K562 (cell line): ENCODE measurements at regions not wholly inside any gene's neighbourhood (a gene's known extent, or its start where the extent isn't known, plus 50 kb on each side); places are given as distances from the start of the nearest gene placed in this dataset.
A peak's percentile ranks its signal among the peaks of the same experiment; 100 is the strongest.

ENCODE experiments used
- ARID2 ChIP-seq: fragments of 450-650 bp; IDR thresholded peaks from 2 replicates; pipeline ENCODE4 v1.6.1; 2017; ENCODE audit warnings: antibody characterized with exemption, mild to moderate bottlenecking
- CHD2 ChIP-seq: IDR thresholded peaks from 2 replicates; pipeline ENCODE4 v1.6.1; 2011; ENCODE audit warnings: low read depth, low read length
- EP400 ChIP-seq: fragments of 450-650 bp; IDR thresholded peaks from 2 replicates; pipeline ENCODE4 v1.6.1; 2017; ENCODE audit warnings: antibody characterized with exemption, mild to moderate bottlenecking, moderate library complexity
- ESRRA ChIP-seq: fragments of 450-650 bp; IDR thresholded peaks from 2 replicates; pipeline ENCODE4 v1.6.1; 2014; ENCODE audit warnings: low read depth, mild to moderate bottlenecking, moderate library complexity, borderline replicate concordance
- HDAC3 ChIP-seq: fragments of 450-650 bp; IDR thresholded peaks from 2 replicates; pipeline ENCODE4 v1.6.1; 2018; ENCODE audit warnings: borderline replicate concordance, mild to moderate bottlenecking, moderate library complexity; ENCODE audit not compliant: partially characterized antibody
- HLTF ChIP-seq: fragments of 450-650 bp; IDR thresholded peaks from 2 replicates; pipeline ENCODE4 v1.6.1; 2016
- HSF4 ChIP-seq: fragments of 250-450 bp; sonication (Bioruptor Pico); IDR thresholded peaks from 2 replicates; pipeline ENCODE4 v2.1.2; 2022; ENCODE audit warnings: mild to moderate bottlenecking, moderate library complexity, borderline replicate concordance
- MED1 ChIP-seq: sonication (generic); formaldehyde crosslinking; IDR thresholded peaks from 2 replicates; pipeline ENCODE4 v1.8.1; 2023; ENCODE audit warnings: missing genetic modification reagents, borderline replicate concordance
- PHTF2 ChIP-seq: fragments of 250-450 bp; sonication (Bioruptor Pico); IDR thresholded peaks from 2 replicates; pipeline ENCODE4 v1.5.0; 2021; ENCODE audit warnings: mild to moderate bottlenecking
- POLR2B ChIP-seq: fragments of 450-650 bp; IDR thresholded peaks from 2 replicates; pipeline ENCODE4 v1.6.1; 2018; ENCODE audit warnings: low read depth; ENCODE audit not compliant: partially characterized antibody
- ZNF232 ChIP-seq: sonication (generic); formaldehyde crosslinking; IDR thresholded peaks from 2 replicates; pipeline ENCODE4 v1.8.0; 2022; ENCODE audit warnings: mild to moderate bottlenecking, missing genetic modification reagents
- ZNF696 ChIP-seq: fragments of 250-450 bp; sonication (Bioruptor Pico); conservative IDR thresholded peaks from 2 replicates; pipeline ENCODE4 v1.4.0; 2020; ENCODE audit warnings: mild to moderate bottlenecking, moderate library complexity
- ZNF707 ChIP-seq: fragments of 250-450 bp; sonication (Bioruptor Pico); conservative IDR thresholded peaks from 2 replicates; pipeline ENCODE4 v1.8.0; 2022; ENCODE audit warnings: inconsistent platforms, mild to moderate bottlenecking, moderate library complexity
- TF ChIP-seq, protein P1 (sequence below): sonication (generic); formaldehyde crosslinking; IDR thresholded peaks from 2 replicates; pipeline ENCODE4 v1.4.0; 2020; ENCODE audit warnings: mild to moderate bottlenecking, missing genetic modification reagents
- TF ChIP-seq, protein P2 (sequence below): fragments of 450-650 bp; IDR thresholded peaks from 2 replicates; pipeline ENCODE4 v1.6.1; 2016; ENCODE audit warnings: mild to moderate bottlenecking, moderate library complexity

DNA sequence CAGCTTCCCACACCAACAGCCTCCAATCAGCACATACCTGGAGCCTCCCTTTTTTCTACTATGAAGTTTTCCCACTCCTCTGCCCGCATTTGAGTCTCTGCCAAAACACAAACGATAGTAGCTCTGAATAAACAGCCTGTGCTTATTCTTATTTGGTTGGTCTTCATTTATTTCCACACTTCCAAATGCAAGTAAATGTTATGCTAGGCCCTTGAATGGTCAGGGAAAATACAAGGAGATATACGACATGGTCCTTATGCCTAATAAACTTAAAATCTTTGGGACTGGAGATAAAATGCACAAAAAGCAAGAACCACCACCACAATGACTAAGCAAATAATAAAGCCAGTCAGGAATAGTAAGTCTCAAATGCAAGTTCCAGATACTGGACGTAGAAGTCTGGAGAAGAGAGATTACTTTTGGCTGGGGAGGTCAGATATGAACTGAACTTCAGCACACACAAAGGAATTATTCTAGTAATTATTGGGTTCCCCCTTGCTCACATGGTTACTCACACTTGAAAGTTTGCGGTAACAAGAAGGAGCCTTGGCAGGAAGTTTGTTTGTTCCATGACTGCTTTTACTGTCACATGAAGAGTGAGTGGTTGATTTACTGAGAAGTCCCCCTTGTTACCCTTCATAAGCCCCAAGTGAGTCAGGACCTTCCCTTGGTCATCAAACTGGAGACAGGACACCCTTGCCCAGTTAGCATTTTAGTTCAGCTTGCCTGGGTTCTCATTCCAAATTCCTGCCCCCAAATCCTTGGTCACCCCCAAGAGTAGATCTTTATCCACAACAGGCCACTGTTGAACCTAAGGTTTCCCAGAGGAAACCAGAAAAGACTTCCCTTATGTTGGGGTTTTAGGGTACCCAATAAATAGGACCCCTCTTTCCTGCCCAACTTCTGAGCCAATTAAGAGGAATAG is 511.2 kb upstream of the JARID2 start (continued):
- TF ChIP-seq, protein P1, sequence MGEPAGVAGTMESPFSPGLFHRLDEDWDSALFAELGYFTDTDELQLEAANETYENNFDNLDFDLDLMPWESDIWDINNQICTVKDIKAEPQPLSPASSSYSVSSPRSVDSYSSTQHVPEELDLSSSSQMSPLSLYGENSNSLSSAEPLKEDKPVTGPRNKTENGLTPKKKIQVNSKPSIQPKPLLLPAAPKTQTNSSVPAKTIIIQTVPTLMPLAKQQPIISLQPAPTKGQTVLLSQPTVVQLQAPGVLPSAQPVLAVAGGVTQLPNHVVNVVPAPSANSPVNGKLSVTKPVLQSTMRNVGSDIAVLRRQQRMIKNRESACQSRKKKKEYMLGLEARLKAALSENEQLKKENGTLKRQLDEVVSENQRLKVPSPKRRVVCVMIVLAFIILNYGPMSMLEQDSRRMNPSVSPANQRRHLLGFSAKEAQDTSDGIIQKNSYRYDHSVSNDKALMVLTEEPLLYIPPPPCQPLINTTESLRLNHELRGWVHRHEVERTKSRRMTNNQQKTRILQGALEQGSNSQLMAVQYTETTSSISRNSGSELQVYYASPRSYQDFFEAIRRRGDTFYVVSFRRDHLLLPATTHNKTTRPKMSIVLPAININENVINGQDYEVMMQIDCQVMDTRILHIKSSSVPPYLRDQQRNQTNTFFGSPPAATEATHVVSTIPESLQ = no peak; the same call in 1 of the 2 replicates
- TF ChIP-seq HSF4 (CRISPR knock-in tag) = peak; percentile 38; the same call in 1 of the 2 replicates
- TF ChIP-seq HDAC3 = peak; percentile 99
- no peak for TF ChIP-seq ZNF232 (CRISPR knock-in tag)
- TF ChIP-seq CHD2 = no peak
- TF ChIP-seq HLTF = peak; percentile 9; the same call in 1 of the 2 replicates
- peak; percentile 76 for TF ChIP-seq EP400
- no peak for TF ChIP-seq ARID2
- TF ChIP-seq ZNF707 (CRISPR knock-in tag) = no peak
- no peak for TF ChIP-seq POLR2B
- TF ChIP-seq, protein P2, sequence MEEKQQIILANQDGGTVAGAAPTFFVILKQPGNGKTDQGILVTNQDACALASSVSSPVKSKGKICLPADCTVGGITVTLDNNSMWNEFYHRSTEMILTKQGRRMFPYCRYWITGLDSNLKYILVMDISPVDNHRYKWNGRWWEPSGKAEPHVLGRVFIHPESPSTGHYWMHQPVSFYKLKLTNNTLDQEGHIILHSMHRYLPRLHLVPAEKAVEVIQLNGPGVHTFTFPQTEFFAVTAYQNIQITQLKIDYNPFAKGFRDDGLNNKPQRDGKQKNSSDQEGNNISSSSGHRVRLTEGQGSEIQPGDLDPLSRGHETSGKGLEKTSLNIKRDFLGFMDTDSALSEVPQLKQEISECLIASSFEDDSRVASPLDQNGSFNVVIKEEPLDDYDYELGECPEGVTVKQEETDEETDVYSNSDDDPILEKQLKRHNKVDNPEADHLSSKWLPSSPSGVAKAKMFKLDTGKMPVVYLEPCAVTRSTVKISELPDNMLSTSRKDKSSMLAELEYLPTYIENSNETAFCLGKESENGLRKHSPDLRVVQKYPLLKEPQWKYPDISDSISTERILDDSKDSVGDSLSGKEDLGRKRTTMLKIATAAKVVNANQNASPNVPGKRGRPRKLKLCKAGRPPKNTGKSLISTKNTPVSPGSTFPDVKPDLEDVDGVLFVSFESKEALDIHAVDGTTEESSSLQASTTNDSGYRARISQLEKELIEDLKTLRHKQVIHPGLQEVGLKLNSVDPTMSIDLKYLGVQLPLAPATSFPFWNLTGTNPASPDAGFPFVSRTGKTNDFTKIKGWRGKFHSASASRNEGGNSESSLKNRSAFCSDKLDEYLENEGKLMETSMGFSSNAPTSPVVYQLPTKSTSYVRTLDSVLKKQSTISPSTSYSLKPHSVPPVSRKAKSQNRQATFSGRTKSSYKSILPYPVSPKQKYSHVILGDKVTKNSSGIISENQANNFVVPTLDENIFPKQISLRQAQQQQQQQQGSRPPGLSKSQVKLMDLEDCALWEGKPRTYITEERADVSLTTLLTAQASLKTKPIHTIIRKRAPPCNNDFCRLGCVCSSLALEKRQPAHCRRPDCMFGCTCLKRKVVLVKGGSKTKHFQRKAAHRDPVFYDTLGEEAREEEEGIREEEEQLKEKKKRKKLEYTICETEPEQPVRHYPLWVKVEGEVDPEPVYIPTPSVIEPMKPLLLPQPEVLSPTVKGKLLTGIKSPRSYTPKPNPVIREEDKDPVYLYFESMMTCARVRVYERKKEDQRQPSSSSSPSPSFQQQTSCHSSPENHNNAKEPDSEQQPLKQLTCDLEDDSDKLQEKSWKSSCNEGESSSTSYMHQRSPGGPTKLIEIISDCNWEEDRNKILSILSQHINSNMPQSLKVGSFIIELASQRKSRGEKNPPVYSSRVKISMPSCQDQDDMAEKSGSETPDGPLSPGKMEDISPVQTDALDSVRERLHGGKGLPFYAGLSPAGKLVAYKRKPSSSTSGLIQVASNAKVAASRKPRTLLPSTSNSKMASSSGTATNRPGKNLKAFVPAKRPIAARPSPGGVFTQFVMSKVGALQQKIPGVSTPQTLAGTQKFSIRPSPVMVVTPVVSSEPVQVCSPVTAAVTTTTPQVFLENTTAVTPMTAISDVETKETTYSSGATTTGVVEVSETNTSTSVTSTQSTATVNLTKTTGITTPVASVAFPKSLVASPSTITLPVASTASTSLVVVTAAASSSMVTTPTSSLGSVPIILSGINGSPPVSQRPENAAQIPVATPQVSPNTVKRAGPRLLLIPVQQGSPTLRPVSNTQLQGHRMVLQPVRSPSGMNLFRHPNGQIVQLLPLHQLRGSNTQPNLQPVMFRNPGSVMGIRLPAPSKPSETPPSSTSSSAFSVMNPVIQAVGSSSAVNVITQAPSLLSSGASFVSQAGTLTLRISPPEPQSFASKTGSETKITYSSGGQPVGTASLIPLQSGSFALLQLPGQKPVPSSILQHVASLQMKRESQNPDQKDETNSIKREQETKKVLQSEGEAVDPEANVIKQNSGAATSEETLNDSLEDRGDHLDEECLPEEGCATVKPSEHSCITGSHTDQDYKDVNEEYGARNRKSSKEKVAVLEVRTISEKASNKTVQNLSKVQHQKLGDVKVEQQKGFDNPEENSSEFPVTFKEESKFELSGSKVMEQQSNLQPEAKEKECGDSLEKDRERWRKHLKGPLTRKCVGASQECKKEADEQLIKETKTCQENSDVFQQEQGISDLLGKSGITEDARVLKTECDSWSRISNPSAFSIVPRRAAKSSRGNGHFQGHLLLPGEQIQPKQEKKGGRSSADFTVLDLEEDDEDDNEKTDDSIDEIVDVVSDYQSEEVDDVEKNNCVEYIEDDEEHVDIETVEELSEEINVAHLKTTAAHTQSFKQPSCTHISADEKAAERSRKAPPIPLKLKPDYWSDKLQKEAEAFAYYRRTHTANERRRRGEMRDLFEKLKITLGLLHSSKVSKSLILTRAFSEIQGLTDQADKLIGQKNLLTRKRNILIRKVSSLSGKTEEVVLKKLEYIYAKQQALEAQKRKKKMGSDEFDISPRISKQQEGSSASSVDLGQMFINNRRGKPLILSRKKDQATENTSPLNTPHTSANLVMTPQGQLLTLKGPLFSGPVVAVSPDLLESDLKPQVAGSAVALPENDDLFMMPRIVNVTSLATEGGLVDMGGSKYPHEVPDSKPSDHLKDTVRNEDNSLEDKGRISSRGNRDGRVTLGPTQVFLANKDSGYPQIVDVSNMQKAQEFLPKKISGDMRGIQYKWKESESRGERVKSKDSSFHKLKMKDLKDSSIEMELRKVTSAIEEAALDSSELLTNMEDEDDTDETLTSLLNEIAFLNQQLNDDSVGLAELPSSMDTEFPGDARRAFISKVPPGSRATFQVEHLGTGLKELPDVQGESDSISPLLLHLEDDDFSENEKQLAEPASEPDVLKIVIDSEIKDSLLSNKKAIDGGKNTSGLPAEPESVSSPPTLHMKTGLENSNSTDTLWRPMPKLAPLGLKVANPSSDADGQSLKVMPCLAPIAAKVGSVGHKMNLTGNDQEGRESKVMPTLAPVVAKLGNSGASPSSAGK = peak; percentile 51; the same call in 1 of the 2 replicates
- no peak for TF ChIP-seq MED1 (CRISPR knock-in tag)
- TF ChIP-seq ZNF696 (CRISPR knock-in tag) = no peak
- TF ChIP-seq ESRRA = peak; percentile 84; the same call in 1 of the 2 replicates
- no peak for TF ChIP-seq PHTF2 (CRISPR knock-in tag)
